Muscle layer of duodenum (tissue), 2 donors: ENCODE measurements at regions not wholly inside any gene's neighbourhood (a gene's known extent, or its start where the extent isn't known, plus 50 kb on each side); places are given as distances from the start of the nearest gene placed in this dataset.

Experiments
- H3K27ac ChIP-seq: one replicate; pipeline ENCODE4 v1.7.0; 2013; ENCODE audit warnings: mild to moderate bottlenecking, low read length
- H3K27me3 ChIP-seq: one replicate; pipeline ENCODE4 v1.7.0; 2013; ENCODE audit warnings: low read depth, mild to moderate bottlenecking, control low read depth, low read length
- H3K36me3 ChIP-seq, 2 donors: one replicate each; pipeline ENCODE4 v1.7.0; 2013; ENCODE audit warnings: low read length in 2 of 2, control low read depth in 1 of 2, mild to moderate bottlenecking in 1 of 2; ENCODE audit not compliant: insufficient read depth in 2 of 2, control insufficient read depth in 1 of 2
- H3K4me1 ChIP-seq, 2 donors: one replicate each; pipeline ENCODE4 v1.7.0; 2013; ENCODE audit warnings: low read length in 2 of 2, mild to moderate bottlenecking in 2 of 2, control low read depth in 1 of 2, moderate library complexity in 1 of 2; ENCODE audit not compliant: insufficient read depth in 2 of 2, control insufficient read depth in 1 of 2
- H3K4me3 ChIP-seq, 2 donors: one replicate each; pipeline ENCODE4 v1.7.0; 2013; ENCODE audit warnings: low read length in 2 of 2, low read depth in 1 of 2, mild to moderate bottlenecking in 1 of 2
- H3K9me3 ChIP-seq, 2 donors: one replicate each; pipeline ENCODE4 v1.7.0; 2013; ENCODE audit warnings: low read length in 2 of 2, control low read depth in 1 of 2, mild to moderate bottlenecking in 1 of 2; ENCODE audit not compliant: control insufficient read depth in 1 of 2
- donor health status: healthy.

DNA sequence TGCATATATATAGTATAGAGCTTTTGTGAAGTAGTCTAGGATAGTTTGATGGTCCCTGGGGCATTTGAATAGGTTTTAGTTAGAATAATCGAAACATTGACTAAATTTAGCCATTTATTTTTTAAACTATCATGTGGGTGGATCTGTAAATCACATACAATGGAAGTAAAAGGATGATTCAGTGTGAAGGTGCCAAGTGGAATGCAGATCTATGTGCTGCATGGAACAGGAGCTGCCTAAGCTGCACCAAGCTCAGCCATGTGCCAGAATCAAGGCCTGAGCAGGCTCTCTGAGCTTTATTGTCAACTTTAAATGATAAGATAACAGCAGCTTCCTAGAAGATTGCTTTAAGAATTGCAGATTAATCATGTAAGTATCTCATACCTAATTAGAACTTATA lies 1996.2 kb upstream of the PIK3C3 start:
- no peaks in the 10 kb centered on the region for H3K4me1 ChIP-seq
- H3K27ac ChIP-seq, result no peak overlapping the region
- H3K9me3 ChIP-seq, result no peaks in the 10 kb centered on the region
- no peaks in the 10 kb centered on the region for H3K36me3 ChIP-seq
- no peak overlapping the region for H3K4me3 ChIP-seq
- no peaks in the 10 kb centered on the region for H3K27me3 ChIP-seq

DNA sequence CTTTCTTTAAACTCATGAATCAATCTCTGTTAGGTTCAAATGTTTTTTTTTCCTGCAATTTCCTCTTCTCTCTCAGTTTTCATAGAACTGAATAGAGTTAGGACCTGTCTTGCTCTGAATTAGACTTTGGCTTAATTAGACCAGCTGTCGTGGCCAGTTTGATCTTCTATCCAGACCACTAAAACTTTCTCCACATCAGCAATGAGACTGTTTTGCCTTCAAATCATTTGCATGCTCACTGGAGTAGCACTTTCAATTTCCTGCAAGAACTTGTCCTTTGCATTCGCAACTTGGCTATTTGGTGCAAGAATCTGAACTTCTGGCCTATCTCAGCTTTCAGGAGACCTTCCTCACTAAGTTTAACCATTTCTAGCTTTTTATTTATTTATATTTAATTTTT lies 2002.2 kb upstream of the PIK3C3 start:
- Histone ChIP-seq H3K36me3 (no peaks in the 10 kb centered on the region), H3K27ac (no peak overlapping the region), H3K27me3 (no peaks in the 10 kb centered on the region), H3K4me3 (no peak overlapping the region), H3K9me3 (no peaks in the 10 kb centered on the region), H3K4me1 (no peaks in the 10 kb centered on the region)

DNA sequence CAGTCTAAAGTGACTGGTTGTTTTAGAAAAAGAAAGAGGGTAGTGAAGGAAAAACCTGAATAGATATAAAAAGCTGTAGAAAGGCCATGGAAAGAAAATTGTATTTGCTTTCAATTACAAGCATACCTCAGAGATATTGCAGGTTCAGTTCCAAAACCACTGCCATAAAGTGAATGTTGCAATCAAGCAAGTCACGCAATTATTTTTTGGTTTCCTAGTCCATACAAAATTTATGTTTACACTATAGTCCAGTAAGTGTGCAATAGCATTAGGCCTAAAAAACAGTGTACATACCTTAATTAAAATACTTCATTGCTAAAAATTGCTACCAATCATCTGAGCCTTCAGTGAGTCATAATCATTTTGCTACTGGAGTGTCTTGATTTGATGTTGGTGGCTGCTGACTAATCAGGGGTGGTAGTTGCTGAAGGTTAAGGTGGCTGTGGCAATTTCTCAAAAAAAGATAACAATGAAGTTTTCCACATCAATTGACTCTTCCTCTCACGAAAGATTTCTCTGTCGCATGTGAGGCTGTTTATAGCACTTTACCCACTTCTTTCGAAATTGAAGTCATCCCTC lies 2003.8 kb upstream of the PIK3C3 start:
- Histone ChIP-seq H3K36me3 (no peaks in the 10 kb centered on the region), H3K4me1 (no peaks in the 10 kb centered on the region), H3K27ac (no peak overlapping the region), H3K27me3 (no peaks in the 10 kb centered on the region), H3K9me3 (no peaks in the 10 kb centered on the region), H3K4me3 (no peak overlapping the region)

DNA sequence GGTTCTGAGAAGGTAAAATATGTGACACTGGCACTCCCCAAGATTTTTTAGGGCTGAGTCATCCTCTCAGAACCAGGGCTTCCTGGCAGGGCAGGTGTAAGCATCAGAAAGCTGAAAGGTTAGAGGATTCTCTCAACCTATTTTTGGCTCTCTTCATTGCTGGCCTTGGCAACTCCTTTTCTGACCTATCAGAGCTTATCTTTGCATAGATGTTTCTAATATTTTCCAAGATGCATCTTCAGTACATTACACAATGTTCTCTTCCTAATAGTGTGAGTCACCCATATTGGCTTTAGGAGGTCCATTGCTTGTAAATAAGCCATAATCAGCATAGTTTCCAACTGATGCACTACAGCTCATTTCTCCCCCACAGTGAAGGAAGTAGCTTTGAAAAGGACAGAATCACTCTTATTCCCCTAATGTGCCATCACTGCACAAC lies 2008.4 kb upstream of the PIK3C3 start:
- H3K27ac ChIP-seq, result no peak overlapping the region
- no peaks in the 10 kb centered on the region for H3K36me3 ChIP-seq
- no peaks in the 10 kb centered on the region for H3K27me3 ChIP-seq
- H3K4me3 ChIP-seq, result no peak overlapping the region
- H3K4me1 ChIP-seq, result no peaks in the 10 kb centered on the region
- H3K9me3 ChIP-seq, result no peaks in the 10 kb centered on the region

DNA sequence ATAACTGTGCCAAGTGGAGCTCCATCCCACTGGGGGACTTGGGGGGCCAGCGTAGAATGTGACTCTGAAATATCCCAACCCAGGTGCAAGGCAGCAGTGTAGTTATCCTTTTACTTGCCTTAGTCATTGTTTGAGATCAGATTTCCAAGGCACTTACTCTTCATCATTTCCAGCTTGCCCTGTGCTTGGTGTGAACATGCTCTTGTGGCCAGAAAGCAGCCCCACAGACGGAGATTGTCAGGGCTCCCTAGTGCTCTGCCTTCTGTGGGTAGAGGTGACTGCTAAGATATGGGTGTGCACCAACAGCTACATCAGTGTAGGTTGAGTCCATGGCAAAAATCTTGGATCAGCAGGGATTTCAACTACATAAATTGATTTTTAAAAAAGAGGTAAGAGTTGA lies 2010.0 kb upstream of the PIK3C3 start:
- H3K27me3 ChIP-seq, result no peaks in the 10 kb centered on the region
- no peaks in the 10 kb centered on the region for H3K9me3 ChIP-seq
- H3K4me1 ChIP-seq, result no peaks in the 10 kb centered on the region
- H3K36me3 ChIP-seq, result no peaks in the 10 kb centered on the region
- no peak overlapping the region for H3K27ac ChIP-seq
- no peak overlapping the region for H3K4me3 ChIP-seq

DNA sequence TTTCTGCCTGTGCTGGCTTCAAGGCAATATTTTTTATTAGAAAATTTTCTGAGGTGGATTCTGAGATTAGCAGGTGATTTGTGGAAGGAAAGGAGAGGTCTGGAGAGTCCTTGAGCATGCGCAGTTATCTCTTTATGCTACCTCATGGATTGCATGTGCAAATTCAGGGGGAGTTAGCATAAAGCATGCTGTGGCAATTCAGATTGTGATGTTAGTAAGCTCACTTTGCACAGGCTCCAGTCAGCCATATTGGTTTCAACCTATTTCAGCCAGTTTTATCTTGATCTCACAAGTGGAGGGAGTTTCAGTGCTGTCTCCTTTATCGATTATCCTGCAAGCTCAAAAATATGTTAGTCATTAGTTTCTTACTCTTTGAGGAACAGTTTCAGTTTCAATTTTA lies 2012.3 kb upstream of the PIK3C3 start:
- H3K9me3 ChIP-seq, result no peaks in the 10 kb centered on the region
- no peaks in the 10 kb centered on the region for H3K27me3 ChIP-seq
- no peak overlapping the region for H3K4me3 ChIP-seq
- no peaks in the 10 kb centered on the region for H3K4me1 ChIP-seq
- H3K36me3 ChIP-seq, result no peaks in the 10 kb centered on the region
- H3K27ac ChIP-seq, result no peak overlapping the region

DNA sequence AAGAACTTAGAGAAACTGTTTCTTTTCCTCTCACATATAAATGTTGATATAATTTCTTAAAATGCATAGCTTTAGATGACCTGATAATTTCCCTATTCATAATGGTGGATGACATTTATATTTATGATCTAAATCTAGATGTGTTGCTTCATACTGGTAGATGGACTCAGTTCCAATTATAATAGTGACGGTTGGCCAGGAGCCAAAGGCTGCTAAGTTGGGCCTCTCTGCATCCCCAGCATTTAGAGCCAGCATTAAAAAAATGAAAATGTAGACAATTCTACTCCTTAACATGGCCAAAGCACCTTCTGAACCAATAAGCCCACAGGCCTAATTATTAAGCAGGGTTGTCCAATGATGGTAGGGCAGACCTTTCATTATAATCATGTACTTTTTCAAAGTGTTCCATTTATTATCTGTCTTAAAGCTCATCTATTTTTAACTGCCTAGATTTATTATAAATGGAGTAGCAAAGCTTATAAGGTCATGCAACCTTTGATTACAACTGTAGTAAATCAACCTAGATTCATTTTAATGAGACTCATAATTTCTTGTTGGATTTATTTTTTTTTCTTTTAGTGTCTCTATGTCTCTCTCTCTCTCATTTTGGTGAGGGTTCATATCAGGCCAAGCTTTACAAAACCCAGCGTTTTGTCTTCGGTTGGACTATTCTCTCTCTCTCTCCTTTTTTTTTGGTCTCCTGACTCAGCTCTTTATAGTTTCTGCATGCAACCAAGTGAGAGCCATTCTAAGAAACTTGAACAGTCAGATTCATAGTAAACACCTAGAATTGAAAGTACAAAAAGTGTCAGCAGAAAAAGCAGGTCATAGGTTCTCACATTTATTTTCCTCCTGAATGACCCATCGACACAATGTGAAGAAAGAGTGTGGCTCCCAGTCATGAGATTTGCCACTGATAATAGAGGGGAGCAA lies 2016.1 kb upstream of the PIK3C3 start:
- Histone ChIP-seq H3K36me3 (no peaks in the 10 kb centered on the region), H3K27me3 (no peaks in the 10 kb centered on the region), H3K27ac (no peak overlapping the region), H3K4me3 (no peak overlapping the region), H3K9me3 (peaks cover 0 to 2% of the 10 kb centered on the region in 2 donors), H3K4me1 (no peaks in the 10 kb centered on the region)

DNA sequence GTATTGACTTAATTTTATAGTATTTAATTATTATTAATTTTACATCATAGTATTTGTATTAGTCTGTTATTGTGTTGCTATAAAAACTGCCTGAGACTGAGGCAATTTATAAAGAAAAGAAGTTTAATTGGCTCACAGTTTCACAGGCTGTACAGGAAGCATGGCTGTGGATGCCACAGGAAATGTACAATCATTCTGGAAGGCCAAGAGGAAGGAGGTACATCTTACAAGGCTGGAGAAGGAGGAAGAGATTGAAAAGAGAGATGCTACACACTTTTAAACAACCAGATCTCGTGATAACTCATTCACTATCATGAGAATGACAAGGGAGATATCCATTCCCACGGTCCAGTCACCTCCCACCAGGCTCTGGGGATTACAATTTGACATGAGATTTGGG lies 2019.4 kb upstream of the PIK3C3 start:
- no peaks in the 10 kb centered on the region for H3K36me3 ChIP-seq
- no peak overlapping the region for H3K4me3 ChIP-seq
- H3K4me1 ChIP-seq, result no peaks in the 10 kb centered on the region
- no peak overlapping the region for H3K27ac ChIP-seq
- no peaks in the 10 kb centered on the region for H3K27me3 ChIP-seq
- H3K9me3 ChIP-seq, result peaks cover 0 to 2% of the 10 kb centered on the region in 2 donors

DNA sequence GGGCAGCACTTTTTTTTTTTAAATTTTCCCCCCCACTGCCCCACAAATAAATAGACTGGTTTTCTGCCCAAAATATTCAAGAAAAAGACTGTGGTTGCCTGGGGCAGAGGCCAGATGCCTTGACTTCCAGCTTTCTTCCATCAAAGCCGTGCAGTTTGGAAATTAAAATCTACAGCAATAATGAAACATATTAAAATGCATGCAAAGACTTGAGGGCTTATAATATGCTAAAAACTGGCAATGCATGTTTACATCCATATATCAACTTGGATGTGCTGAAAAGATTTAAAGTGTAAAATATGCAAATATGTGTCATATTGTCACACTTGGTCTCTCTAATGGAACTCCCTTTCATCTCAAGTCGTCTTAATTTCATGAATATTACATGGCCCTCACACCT lies 2036.2 kb upstream of the PIK3C3 start:
- no peak overlapping the region for H3K4me3 ChIP-seq
- no peaks in the 10 kb centered on the region for H3K36me3 ChIP-seq
- H3K4me1 ChIP-seq, result no peaks in the 10 kb centered on the region
- no peaks in the 10 kb centered on the region for H3K9me3 ChIP-seq
- no peaks in the 10 kb centered on the region for H3K27me3 ChIP-seq
- no peak overlapping the region for H3K27ac ChIP-seq

DNA sequence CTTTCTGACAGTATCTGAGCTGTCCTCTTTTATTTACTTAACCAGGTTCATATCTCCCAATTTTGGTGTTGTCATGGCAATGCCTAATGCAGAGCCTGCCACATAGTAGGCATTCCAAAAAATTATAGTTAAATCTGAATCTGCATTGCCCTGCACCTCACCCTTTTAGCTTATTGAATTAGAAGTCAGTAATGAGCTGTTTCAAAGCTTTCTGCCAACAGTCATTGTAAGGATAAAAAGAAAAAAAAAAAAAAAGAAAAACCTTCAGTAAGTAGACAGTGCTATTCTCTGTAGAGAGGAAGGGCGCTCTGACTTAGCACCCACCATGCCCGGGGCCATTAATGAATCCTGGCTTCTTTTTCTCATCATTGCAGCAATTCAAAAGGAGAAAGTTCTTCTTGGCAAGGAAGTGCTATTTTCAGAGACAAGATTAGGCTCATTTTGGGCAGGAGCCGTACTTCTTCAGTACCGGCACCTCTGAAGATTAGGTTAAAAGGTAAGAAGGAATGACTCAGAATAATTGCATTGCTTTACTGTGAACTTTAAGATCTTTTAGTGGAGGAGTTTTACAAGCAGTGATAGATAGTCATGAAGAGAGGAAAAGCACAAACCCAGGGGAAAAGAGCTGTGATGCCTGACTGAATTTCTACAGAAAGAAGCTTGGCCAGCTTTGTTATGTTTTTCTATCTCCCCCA lies 2041.2 kb upstream of the PIK3C3 start:
- Histone ChIP-seq H3K36me3 (no peaks in the 10 kb centered on the region), H3K9me3 (no peaks in the 10 kb centered on the region), H3K4me3 (no peak overlapping the region), H3K27me3 (no peaks in the 10 kb centered on the region), H3K4me1 (no peaks in the 10 kb centered on the region), H3K27ac (no peak overlapping the region)

DNA sequence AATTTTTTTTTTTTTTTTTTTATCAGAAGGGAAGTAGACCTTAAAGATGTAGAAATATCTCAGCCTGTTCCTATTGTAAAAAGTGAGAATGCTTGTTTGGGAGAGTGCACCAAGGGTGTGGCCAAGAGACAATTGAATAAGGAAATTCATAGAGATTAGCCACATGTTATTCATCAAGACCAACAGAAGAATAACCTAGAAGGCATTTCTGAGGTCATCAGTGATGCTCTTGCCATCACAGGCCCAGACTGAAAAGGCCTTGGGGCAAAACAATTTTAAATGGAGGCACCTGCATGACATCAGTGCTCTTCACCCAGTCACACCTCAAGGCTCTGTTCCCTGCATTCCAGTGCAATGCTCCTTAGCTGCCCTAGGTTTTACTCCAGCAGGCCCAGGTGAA lies 2043.3 kb upstream of the PIK3C3 start:
- no peaks in the 10 kb centered on the region for H3K9me3 ChIP-seq
- H3K4me3 ChIP-seq, result no peak overlapping the region
- H3K27me3 ChIP-seq, result no peaks in the 10 kb centered on the region
- no peak overlapping the region for H3K27ac ChIP-seq
- H3K4me1 ChIP-seq, result no peaks in the 10 kb centered on the region
- no peaks in the 10 kb centered on the region for H3K36me3 ChIP-seq
